GM12873 (cell line): ENCODE measurements at regions not wholly inside any gene's neighbourhood (a gene's known extent, or its start where the extent isn't known, plus 50 kb on each side); places are given as distances from the start of the nearest gene placed in this dataset.

Source experiments
- TF ChIP-seq, protein P1 (sequence below): IDR thresholded peaks from 2 replicates; pipeline ENCODE4 v1.5.1; 2012; ENCODE audit warnings: low read depth, mild to moderate bottlenecking, moderate library complexity, low read length, control low read depth; ENCODE audit not compliant: insufficient read depth; ENCODE audit errors: missing control alignments

DNA sequence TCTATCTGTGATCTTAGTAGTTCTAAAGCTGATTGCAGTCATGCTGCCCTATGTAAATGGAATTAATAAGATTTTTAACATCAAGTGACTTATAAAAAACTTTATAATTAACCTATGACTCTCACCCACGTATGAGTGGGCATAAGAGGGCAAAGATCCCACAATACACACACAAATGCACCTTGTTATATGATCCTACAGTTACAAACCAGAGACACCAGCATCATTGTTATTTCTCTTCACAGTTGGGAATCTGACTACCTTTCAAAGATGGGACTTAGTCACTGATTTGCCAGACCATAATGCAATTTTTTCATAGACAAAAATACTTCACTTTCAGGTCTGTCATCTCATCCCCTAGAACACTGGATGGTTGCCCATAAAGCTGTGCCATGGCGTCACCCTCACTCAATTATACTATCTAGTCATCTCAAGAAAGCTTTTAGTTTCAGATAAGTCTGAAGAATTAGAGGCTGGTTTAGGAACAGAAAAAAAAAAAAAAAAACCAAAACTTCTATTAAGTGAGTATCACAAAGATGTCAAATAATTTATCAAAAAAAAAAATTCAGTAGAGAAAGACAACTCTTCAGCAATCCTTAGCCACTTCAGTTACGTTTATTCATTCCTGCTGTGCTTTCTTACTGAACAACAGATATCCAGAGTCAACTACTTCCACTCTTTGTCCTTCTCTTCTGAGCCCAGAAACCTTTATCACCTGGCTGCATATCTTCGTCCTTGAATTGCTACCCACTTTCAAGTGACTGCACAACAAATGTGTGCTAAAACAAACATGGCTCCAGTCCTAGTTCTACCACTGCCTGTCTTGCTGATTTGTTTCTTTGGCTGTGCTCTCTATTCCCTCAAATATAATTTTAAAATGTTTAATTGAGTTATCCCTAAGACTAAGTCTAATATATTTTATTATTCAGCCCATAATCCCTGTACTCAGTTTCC, 175.0 kb upstream of the CHRM2 start:
- TF ChIP-seq, protein P1, sequence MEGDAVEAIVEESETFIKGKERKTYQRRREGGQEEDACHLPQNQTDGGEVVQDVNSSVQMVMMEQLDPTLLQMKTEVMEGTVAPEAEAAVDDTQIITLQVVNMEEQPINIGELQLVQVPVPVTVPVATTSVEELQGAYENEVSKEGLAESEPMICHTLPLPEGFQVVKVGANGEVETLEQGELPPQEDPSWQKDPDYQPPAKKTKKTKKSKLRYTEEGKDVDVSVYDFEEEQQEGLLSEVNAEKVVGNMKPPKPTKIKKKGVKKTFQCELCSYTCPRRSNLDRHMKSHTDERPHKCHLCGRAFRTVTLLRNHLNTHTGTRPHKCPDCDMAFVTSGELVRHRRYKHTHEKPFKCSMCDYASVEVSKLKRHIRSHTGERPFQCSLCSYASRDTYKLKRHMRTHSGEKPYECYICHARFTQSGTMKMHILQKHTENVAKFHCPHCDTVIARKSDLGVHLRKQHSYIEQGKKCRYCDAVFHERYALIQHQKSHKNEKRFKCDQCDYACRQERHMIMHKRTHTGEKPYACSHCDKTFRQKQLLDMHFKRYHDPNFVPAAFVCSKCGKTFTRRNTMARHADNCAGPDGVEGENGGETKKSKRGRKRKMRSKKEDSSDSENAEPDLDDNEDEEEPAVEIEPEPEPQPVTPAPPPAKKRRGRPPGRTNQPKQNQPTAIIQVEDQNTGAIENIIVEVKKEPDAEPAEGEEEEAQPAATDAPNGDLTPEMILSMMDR, result no peak

DNA sequence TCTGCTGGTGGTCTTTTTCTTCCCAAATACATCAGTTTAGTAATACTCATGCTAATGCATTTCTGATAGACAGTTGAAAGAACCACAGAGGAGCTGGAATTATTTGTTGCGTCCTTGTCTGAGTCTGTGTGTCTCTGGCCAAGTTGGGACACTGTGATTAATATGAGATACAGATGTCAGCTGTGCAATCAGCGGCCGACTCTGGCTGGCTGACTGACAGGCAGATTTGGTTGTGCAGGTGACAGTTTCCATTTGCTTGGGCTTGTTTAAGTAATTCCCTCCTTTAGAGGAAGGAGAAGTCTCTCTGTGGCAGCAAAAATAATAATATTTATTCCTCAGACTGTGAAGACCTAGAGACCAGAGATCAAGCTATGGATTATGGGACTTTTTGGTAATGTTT, 176.2 kb upstream of the CHRM2 start:
- TF ChIP-seq, protein P1, result no peak

DNA sequence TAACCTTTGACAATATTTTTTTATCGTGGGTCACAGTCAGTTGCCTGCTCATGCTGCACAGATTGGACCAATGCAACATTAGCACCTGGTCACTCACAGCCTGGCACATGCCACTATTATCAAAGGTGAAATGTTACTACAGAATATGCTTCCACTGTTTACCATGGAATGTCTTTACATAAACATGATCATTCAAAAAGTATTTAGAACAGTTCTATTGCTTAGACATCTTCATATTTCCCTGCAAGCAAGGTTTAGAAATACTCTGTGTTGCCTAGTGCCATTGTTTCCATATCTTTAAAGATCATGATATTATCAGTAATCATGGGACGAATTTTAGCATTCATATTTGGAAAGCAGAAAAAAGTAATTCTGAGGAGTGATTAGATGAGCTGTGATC, 179.9 kb upstream of the CHRM2 start:
- TF ChIP-seq, protein P1, result no peak

DNA sequence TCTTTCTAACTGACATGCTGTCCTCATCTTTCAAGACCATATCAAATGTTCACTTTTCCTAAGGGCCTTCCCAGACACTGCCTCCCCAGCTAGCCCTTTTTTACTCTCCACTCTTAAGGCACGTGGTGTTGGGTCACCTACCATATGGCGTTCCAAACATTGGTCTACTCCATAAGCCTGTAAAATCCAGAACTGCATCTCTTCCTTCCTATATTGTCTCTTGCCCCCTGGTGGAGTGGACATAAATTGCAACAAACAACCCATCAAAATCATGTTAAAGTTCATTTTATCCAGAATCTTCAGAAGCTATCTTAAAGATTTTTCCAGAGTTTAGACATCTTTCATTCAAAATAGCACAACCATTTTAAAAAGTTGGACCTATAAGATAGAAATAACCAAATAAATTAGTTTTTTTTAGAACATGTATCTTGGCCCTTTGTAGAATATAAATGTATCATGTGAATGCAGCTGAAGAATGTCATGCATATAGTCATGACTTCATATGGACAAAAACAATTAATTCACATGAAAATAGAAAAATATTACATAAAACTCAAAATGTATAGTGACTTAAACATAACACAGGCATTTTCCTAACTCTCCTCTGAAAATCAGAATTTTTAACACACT, 180.6 kb upstream of the CHRM2 start:
- TF ChIP-seq, protein P1, result peak; percentile 68

DNA sequence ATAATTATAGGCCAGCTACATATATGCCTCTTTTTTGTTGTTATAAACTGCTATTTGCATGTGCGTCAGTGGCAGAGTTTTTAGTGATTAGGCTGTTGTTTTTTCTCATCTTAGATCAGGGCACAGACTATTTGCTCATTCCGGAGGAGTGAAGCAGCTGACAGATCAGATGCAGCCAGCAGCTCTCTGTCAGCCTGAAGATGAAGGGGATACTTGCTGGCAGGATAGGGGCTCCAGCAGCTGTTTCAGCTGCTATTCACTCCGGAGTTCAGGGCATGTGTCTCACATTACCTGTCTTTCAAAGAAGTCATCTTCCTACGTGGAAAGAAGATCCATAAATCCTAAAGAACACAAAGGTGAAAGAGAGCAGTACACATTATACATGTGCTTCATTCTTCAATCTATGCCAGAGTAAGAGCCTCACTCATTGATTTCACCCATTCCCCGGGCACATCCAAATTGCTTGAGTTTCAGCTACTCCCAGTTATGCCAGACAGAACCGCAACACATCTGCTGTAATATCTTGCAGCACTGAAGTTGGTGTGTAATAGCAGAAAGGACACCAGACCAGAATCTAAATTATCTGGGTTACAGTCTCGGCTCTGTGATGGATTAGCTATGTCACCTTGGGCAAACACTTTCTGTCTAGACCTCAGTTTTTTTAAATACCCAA, 182.8 kb upstream of the CHRM2 start:
- TF ChIP-seq, protein P1, result no peak

DNA sequence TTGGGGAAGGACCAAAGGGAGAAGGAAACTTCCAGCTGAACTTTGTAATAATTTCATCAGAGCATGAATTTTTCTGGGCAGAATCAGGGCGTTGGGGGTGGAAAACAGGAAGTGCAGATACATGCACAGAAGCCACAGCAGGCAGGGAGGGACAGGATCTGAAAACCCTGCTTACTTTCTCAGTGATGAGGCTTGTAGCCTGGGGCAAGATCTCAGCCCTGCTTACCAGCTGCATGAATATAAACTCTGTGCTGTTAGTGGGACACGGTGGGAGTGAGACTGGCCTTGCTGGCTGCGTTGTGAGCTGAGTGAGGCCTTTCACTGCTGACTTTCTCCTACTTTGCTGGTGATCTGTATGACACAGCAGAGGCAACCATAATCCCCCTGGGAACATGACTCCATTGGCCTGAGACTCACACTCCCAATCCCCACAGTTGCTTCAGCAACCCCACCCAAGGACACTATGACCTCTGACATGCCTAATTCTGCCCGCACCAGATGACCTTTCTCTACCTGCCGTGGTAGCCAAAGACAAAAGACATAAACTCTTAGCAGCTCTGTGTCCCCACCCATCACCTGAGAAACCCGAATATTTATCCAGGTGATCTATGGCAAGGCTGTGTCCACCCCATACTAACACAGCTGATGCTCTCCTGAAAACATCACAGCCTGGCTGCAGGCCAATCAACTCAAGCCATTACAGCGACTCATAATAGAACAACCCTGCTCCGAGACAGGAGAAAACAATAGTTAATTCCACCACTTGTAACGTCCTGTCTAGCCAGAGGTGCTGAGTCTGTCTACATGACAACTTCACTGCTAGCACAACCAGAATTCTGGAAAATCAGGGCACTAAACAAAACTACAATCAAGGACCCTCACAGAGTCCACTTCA, 190.7 kb upstream of the CHRM2 start:
- TF ChIP-seq, protein P1, result no peak

DNA sequence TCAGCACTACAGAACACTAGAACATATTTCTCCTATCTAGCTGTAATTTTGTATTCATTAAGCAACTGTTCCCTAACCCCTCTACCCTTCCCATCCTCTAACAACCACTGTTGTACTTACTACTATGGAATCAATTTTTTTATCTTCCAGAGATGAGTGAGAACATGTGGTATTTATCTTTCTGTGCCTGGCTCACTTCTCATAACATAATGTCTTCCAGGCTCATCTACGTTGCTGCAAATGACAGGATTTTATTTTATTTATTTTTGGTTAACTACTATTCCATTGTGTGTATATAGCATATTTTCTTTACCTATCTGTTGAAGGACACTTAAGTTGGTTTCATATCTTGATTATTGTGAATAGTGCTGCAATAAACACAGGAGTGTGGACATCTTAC, 200.9 kb upstream of the CHRM2 start:
- TF ChIP-seq, protein P1, result no peak
